Gastrocnemius medialis (tissue), 4 donors: ENCODE measurements at regions not wholly inside any gene's neighbourhood (a gene's known extent, or its start where the extent isn't known, plus 50 kb on each side); places are given as distances from the start of the nearest gene placed in this dataset.

ENCODE experiments used
- CTCF ChIP-seq, 5 experiments: fragments of 450-650 bp in 3 of 5; fragments of 200-600 bp in 2 of 5; sonication (generic) in 2 of 5; IDR thresholded peaks in 4 of 5; conservative IDR thresholded peaks in 1 of 5; 1 replicate in 4 of 5; 2 replicates in 1 of 5; pipeline ENCODE4 v1.5.1; 2016 to 2019; ENCODE audit warnings: antibody characterized with exemption in 5 of 5, mild to moderate bottlenecking in 3 of 5, moderate library complexity in 3 of 5
- POLR2A ChIP-seq, 2 donors: fragments of 450-650 bp; IDR thresholded peaks; one replicate each; pipeline ENCODE4 v1.6.1; 2017; ENCODE audit warnings: antibody characterized with exemption in 2 of 2, mild to moderate bottlenecking in 2 of 2, moderate library complexity in 2 of 2

DNA sequence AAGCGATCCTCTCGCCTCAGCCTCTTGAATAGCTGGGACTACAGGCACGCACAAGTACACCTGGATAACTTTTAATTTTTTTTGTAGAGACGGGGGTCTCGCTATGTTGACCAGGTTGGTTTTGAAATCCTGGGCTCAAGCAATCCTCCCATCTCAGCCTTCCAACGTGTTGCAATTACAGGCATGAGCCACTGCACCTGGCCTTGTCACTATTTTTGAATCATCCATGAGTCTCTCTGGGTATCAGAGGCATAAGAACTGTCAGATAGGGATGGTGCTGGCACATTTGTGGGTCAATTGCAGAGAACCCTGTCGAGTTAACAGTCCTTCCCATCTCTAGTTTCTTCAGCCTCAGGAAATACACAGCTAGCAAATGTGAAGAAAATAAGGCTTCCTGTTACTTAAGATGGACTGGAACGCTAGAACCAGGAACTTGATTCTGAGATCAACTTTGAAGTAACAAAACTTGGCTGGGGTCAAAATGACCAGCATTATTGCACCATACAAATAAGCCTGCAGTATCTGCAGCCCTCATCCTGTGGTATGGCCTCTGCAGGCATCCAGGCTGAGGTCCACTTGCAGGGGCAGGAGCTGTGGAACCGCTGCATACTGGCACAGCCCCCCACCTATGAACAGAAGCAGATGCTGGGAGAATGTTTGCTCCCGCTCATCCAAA lies 124.3 kb upstream of the GADD45A start:
- TF ChIP-seq CTCF (IDR thresholded peaks at IDR 0.05 in 4 of 5, conservative IDR thresholded peaks at IDR 0.05 in 1 of 5) (no peak), POLR2A (IDR thresholded peaks at IDR 0.05) (peak in 1 of 2 donors; percentile 44)
